Hematopoietic multipotent progenitor cell treated with erythropoietin and hydrocortisone succinate and interleukin-3 and kit ligand, for 4 days (in vitro differentiated cells): ENCODE measurements at regions not wholly inside any gene's neighbourhood (a gene's known extent, or its start where the extent isn't known, plus 50 kb on each side); places are given as distances from the start of the nearest gene placed in this dataset.

Experiments used
- DNase-seq: peaks from one replicate; pipeline ENCODE4 v3.0.0-alpha.2; 2015

- no peak for DNase-seq
Measured at GRCh38 chr13:85278851-85279250, 520.4 kb downstream of the SLITRK6 start.

GRCh38 chr13:85277748-85278147, 521.5 kb downstream of the SLITRK6 start:
- DNase-seq: no peak

GRCh38 chr13:85266771-85267170, 532.4 kb downstream of the SLITRK6 start:
- no peak for DNase-seq

- no peak for DNase-seq
Measured at GRCh38 chr13:85266331-85266730, 532.9 kb downstream of the SLITRK6 start.

DNA sequence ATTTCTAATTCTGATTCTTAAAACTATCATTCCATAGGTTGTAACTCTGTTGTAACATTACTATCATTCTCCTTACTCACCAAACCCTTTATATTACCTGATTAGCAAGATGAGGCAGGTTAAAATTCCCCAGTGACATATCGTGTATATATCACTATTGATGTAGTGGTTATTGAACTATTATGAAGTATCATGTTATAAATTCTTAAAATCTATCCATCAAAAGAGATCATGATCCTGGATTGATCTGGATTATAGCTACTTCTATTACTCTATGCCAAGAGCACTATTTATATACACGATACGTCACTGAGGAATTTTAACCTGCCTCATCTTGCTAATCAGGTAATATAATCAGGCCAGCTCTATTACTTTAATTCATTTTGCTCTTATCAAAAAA, 533.9 kb downstream of the SLITRK6 start:
- DNase-seq: no peak

DNA sequence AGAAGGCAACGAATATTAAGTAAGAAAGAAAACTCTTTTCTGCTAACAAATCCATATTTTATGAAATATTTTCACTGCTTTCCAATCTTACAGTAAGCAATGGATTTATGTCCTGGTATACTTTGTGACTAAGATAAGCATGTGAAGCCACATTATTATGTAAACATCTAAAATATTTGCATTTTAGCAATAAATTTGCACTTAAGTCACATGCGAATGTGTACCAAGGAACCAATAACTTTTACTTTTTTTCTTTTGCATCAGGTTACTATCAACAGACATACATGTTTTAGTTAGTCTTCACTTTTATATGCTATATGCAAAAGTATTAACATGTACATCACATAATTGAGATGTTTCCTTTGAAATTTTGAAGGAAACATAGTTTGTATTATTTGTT, 536.7 kb downstream of the SLITRK6 start:
- DNase-seq: no peak

DNA sequence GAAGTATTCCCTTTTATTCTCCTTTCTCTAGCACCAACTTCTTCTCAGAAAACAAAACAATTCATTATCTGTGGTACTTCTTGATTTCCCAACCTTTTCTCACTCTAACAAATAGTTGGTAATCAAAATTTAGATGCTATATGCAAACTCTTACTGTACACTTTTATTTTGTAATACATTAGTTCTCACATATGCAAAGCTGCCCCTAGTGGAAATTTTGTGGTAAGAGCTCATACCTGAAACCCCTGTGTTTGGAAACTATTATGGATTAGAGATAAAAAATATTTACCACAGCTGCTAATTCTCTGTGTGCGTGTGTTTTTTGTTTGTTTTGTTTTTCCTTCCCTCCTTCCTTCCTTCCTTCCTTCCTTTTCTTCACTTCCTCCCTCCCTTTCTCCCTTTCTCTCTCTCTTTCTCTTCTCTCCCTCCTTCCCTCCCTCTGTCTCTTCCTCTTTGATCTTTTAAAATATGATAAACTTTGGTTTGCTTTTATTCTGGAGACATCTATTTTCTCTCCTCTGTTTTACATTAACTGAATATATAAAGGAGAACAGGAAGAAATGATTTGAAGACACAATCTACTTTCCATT, 537.4 kb downstream of the SLITRK6 start:
- peak; percentile 42 for DNase-seq

GRCh38 chr13:85260896-85261295, 538.3 kb downstream of the SLITRK6 start:
- DNase-seq: no peak

DNA sequence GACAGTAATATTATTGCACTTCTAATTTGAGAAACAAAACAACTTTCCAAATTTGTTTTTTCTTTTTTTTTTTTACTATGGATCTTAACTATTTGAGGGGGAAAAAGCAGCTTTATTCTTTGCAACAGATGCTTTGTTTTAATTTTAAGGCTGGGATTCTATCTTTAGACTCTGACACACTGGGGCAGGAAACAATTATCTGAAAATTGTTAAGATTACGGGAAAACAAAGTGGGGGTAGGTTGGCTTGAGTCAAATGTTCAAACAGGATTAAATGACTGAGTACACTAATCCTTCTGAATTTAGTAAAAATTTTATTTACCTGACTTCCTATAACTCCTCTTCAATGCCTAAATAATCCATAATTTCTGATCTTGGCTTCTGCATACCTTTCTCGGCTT, 543.2 kb downstream of the SLITRK6 start:
- no peak for DNase-seq

DNA sequence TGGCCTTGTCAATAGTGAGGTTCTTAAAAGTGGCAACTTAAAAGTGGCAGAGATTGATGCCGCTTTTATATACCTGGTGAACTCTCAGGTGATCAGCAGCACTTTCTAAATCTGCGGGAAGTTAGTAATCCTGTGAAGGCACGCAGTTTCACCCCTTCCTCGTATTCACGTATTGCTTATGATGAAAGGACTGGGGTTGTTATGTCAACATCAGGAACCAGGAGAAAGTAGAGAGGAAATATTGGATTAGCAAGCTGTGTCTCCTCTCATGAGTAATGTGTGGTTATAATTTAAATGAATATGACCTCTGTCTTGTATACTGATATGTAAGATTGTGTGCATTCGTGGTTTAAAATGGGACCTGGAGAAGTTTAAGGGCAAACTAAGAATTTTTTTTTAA, 544.6 kb downstream of the SLITRK6 start:
- DNase-seq: no peak

- no peak for DNase-seq
Measured at GRCh38 chr13:85249151-85249550, 550.1 kb downstream of the SLITRK6 start.

GRCh38 chr13:85247780-85248179, 551.4 kb downstream of the SLITRK6 start:
- no peak for DNase-seq

DNA sequence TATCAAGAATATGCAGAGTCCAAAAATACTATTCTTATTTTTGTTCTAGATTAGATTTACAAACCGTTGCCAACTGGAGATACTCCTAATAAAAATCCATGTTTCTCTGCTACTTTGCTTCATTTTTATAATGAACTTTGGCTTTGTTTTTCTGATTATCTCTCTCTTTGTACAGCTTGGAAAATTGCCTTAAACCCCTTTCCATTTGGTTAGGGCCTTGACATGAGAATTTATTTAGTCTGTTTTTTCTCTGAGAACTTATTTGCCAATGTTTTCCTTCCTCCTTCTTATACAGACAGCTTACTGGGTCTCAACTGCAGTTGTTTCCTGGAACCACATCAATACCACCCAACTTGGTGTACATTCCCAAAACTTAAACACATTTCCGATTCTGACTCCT, 555.4 kb downstream of the SLITRK6 start:
- DNase-seq: no peak

DNA sequence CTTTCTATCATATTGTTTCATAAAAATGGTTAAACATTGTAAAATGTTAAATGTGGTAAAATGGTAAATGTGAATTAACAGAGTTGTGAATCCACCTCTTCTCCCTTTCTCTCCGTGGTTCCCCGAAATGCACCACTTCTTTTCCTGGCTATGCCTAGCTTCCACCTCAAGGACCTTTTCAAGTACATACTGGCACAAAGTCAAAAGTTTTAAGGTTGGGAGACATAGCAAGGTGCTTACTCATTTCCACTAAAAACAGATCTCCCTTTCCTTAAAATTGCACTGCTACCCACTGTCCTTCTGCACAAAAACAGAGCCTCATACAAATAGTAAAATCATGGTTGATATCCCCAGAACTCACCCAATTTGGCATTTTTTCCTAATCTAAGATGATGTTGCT, 558.2 kb downstream of the SLITRK6 start:
- DNase-seq: no peak

GRCh38 chr13:85236413-85236812, 562.8 kb downstream of the SLITRK6 start:
- no peak for DNase-seq

GRCh38 chr13:85230691-85231093, 568.5 kb downstream of the SLITRK6 start:
- no peak for DNase-seq

DNA sequence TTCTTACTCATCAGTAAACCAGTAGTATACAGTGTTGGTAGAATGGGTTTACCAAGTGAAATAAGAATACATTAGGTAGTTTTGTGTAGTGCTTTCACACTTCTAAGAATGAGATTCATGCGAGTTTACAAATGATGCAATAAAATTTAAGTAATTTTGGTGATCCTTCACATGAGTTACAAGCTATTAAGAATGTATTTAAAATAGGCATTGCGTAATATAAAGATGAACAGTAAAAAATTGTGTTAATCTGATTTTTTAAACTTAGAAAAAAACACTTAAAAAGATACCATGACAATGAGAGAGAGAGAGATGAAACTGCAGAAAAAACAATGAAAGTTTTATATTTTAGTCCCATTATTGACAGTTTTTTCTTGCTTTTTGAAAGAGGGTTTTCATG, 570.5 kb downstream of the SLITRK6 start:
- DNase-seq: no peak

DNA sequence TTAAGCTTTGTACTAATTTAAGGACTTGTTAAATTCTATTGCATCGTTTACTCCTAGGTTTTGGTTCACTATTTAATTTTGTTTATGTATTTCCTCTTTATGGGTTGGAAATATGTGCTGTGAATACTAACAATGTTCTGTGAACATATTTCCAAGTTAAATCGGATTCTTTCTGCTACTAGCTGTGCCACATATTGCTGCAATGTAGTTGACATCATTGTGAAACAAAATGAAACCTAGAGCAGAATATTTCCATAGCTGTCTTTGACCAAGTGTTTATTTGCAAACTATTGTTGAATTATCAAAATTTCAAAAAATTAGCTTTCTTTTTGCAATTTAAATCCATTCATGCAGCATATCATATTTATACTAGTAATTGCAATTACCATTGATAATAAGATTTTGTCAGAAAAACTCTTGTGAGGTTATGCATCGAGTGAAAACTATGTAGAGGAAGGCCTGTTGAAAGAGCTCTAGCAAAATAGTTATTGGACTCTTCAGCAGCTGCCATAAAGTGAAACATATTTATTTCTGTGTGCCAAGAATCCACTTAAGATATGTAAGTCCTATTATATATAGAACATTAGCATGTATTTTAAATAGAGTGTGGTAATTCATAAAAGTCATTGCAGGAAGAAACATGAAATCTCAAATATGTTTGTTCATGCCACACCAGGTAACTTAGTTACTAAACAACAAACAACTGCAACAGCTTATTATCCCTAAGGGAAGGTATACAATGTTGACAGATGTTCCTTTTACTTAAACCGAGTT, 575.1 kb downstream of the SLITRK6 start:
- no peak for DNase-seq

DNA sequence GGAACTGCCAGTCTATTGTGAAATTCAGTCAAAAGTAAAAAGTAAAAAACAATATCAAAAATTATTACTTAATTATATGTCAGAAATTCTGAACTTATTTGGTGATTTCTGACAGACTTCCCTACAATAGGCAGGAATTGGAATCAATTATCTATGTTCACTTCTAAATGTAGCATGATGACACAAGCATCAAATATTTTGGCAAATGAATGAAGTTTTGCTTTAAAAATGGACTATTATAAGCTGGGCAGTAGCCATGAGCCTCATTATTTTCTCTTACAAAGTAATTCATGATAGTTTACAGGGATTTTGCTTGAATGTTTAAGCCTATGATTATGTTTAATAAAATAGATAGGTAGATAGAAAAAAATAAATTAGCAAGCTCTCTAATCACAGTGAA, 582.6 kb downstream of the SLITRK6 start:
- no peak for DNase-seq

GRCh38 chr13:85212692-85213091, 586.5 kb downstream of the SLITRK6 start:
- no peak for DNase-seq

DNA sequence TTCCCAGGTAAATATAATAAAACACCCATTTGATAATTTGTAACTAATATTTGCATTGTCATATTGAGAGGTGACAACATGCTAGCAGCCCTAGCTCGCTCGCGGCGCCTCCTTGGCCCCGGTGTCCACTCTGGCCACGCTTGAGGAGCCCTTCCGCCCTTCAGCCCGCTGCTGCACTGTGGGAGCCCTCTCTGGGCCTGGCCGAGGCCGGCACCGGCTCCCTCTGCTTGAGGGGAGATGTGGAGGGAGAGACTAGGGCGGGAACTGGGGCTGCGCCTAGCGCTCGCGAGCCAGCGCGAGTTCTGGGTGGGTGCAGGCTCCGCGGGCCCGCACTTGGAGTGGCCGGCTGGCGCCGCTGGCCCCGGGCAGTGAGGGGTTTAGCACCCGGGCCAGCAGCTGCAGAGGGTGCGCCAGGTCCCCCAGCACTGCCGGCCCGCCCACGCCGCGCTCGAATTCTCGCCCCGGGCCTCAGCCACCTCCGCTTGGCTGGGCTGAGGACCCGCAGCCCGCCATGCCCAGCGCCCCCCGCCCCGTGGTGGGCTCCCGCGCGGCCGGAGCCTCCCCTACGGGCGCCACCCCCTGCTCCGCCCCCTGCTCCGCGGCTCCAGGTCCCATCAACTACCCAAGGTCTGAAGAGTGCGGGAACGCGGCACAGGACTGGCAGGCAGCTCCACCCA, 594.4 kb downstream of the SLITRK6 start:
- no peak for DNase-seq

DNA sequence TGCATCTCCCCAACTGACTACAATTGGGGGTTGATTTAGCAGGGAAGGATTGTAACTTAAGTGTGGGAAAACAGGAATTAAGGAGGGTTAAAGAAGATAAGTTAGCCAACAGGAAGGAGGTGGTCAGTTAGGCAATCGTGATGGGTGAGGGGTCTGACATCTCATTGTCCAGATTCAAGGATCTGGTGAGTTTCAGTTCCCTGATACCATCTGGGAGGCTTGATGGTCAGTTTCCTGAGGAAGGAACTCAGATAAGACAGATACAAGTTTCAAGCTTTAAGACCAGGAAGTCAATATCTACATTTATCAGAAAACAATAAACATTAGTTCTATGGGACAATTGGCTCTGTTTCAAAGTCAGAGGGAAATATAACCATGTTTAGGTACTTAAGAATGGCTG, 601.8 kb downstream of the SLITRK6 start:
- DNase-seq: peak; percentile 8

GRCh38 chr13:85194482-85194881, 604.7 kb downstream of the SLITRK6 start:
- DNase-seq: no peak

GRCh38 chr13:85191996-85192718, 607.1 kb downstream of the SLITRK6 start:
- no peak for DNase-seq
